Fibroblast of lung (primary cell): ENCODE measurements at regions not wholly inside any gene's neighbourhood (a gene's known extent, or its start where the extent isn't known, plus 50 kb on each side); places are given as distances from the start of the nearest gene placed in this dataset.

Experiments
- EZH2 ChIP-seq: IDR thresholded peaks from 2 replicates; pipeline ENCODE4 v1.5.1; 2012; ENCODE audit warnings: low read length, control low read depth, mild to moderate bottlenecking; ENCODE audit errors: missing control alignments
- TF ChIP-seq, protein P1 (sequence below), 2 donors: IDR thresholded peaks in 1 of 2; conservative IDR thresholded peaks in 1 of 2; 1 replicate in 1 of 2; 2 replicates in 1 of 2; pipeline ENCODE4 v1.5.1; 2011 to 2012; ENCODE audit warnings: low read length in 2 of 2, control low read depth in 1 of 2, inconsistent platforms in 1 of 2, low read depth in 1 of 2, mild to moderate bottlenecking in 1 of 2

DNA sequence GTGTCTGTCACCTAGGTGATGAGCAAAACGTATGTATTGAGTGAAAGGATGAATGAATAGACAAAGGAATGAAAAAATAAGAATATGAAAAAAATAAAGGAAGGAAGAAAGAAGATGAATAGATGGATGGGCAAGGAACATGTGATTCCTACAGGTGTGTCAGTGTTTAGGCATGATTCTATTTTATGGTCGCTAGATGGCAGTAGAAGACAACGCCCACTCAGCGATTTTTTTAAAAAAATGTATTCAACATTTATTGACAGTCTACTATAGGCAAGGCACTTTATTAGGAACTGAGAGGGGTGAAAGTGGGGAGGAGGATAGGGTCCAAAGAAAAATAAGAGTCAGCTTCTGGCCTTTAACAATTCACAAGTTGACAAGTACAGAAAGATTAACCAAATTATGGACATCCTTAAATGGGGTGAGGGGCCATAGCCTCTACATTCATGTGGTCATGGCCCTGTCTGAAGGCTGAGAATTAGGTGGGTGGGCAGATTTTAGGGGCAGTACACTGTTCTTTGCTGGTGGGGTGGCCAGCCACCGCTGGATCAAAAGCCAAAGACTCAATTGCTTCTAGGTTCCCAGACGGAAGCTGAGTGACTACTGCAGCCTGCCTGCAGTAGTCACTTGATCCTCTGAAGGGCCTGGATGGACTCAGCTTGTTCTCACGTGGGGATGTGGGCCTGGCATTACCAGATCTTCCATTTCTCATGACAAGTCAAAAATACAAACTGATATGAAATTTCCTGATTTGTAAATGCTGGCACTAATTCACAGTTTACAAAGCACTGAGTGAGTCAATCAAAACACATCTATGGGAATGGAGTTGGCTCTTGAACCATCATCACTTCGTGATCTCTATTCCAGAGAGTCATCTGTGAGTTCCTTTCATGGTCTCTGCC lies 83.9 kb downstream of the FASLG start:
- no peak for TF ChIP-seq EZH2
- TF ChIP-seq, protein P1, sequence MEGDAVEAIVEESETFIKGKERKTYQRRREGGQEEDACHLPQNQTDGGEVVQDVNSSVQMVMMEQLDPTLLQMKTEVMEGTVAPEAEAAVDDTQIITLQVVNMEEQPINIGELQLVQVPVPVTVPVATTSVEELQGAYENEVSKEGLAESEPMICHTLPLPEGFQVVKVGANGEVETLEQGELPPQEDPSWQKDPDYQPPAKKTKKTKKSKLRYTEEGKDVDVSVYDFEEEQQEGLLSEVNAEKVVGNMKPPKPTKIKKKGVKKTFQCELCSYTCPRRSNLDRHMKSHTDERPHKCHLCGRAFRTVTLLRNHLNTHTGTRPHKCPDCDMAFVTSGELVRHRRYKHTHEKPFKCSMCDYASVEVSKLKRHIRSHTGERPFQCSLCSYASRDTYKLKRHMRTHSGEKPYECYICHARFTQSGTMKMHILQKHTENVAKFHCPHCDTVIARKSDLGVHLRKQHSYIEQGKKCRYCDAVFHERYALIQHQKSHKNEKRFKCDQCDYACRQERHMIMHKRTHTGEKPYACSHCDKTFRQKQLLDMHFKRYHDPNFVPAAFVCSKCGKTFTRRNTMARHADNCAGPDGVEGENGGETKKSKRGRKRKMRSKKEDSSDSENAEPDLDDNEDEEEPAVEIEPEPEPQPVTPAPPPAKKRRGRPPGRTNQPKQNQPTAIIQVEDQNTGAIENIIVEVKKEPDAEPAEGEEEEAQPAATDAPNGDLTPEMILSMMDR (conservative IDR thresholded peaks at IDR 0.05 in 1 of 2, IDR thresholded peaks at IDR 0.05 in 1 of 2; ENCODE audit: low read depth in 1 of 2, low read length in 2 of 2), result peak; percentile 66 to 77
